ENCODE measurements at regions not wholly inside any gene's neighbourhood (a gene's known extent, or its start where the extent isn't known, plus 50 kb on each side); places are given as distances from the start of the nearest gene placed in this dataset.

GRCh38 chr3:110059431-110059830 lies 722.1 kb upstream of the DPPA4 start:
- TF ChIP-seq, protein P1, sequence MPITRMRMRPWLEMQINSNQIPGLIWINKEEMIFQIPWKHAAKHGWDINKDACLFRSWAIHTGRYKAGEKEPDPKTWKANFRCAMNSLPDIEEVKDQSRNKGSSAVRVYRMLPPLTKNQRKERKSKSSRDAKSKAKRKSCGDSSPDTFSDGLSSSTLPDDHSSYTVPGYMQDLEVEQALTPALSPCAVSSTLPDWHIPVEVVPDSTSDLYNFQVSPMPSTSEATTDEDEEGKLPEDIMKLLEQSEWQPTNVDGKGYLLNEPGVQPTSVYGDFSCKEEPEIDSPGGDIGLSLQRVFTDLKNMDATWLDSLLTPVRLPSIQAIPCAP (CRISPR knock-in tag; IDR thresholded peaks at IDR 0.05): no peak
- TF ChIP-seq, protein P2, sequence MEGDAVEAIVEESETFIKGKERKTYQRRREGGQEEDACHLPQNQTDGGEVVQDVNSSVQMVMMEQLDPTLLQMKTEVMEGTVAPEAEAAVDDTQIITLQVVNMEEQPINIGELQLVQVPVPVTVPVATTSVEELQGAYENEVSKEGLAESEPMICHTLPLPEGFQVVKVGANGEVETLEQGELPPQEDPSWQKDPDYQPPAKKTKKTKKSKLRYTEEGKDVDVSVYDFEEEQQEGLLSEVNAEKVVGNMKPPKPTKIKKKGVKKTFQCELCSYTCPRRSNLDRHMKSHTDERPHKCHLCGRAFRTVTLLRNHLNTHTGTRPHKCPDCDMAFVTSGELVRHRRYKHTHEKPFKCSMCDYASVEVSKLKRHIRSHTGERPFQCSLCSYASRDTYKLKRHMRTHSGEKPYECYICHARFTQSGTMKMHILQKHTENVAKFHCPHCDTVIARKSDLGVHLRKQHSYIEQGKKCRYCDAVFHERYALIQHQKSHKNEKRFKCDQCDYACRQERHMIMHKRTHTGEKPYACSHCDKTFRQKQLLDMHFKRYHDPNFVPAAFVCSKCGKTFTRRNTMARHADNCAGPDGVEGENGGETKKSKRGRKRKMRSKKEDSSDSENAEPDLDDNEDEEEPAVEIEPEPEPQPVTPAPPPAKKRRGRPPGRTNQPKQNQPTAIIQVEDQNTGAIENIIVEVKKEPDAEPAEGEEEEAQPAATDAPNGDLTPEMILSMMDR (IDR thresholded peaks at IDR 0.05): no peak
- TF ChIP-seq ZNF512 (CRISPR knock-in tag; IDR thresholded peaks at IDR 0.05; ENCODE audit: borderline replicate concordance): no peak
- no peak for TF ChIP-seq MAX (CRISPR knock-in tag; IDR thresholded peaks at IDR 0.05)
- no peak for TF ChIP-seq ATF3 (CRISPR knock-in tag; conservative IDR thresholded peaks at IDR 0.05)
- TF ChIP-seq, protein P3, sequence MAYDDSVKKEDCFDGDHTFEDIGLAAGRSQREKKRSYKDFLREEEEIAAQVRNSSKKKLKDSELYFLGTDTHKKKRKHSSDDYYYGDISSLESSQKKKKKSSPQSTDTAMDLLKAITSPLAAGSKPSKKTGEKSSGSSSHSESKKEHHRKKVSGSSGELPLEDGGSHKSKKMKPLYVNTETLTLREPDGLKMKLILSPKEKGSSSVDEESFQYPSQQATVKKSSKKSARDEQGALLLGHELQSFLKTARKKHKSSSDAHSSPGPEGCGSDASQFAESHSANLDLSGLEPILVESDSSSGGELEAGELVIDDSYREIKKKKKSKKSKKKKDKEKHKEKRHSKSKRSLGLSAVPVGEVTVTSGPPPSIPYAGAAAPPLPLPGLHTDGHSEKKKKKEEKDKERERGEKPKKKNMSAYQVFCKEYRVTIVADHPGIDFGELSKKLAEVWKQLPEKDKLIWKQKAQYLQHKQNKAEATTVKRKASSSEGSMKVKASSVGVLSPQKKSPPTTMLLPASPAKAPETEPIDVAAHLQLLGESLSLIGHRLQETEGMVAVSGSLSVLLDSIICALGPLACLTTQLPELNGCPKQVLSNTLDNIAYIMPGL (CRISPR knock-in tag; IDR thresholded peaks at IDR 0.05): no peak

Data from WTC11 (cell line).